ENCODE measurements at regions not wholly inside any gene's neighbourhood (a gene's known extent, or its start where the extent isn't known, plus 50 kb on each side); places are given as distances from the start of the nearest gene placed in this dataset.

GRCh38 chr15:37636736-37637135, 297.7 kb upstream of the TMCO5A start:
- H3K4me1 Mint-ChIP-seq, result no peaks in the 10 kb centered on the region
- ATAC-seq (no peak), DNase-seq (no peak)
- no peak overlapping the region for H3K4me3 Mint-ChIP-seq
- no peak overlapping the region for H3K27ac Mint-ChIP-seq
- no peaks in the 10 kb centered on the region for H3K27me3 Mint-ChIP-seq
- no peaks in the 10 kb centered on the region for H3K9me3 Mint-ChIP-seq

GRCh38 chr15:37638116-37638515, 296.3 kb upstream of the TMCO5A start:
- no peak for ATAC-seq
- H3K9me3 Mint-ChIP-seq, result peaks cover 0 to 4% of the 10 kb centered on the region in 2 donors
- no peak overlapping the region for H3K4me3 Mint-ChIP-seq
- no peaks in the 10 kb centered on the region for H3K4me1 Mint-ChIP-seq
- DNase-seq, result no peak
- no peaks in the 10 kb centered on the region for H3K27me3 Mint-ChIP-seq
- H3K27ac Mint-ChIP-seq, result no peak overlapping the region

- no peaks in the 10 kb centered on the region for H3K27me3 Mint-ChIP-seq
- H3K9me3 Mint-ChIP-seq, result peaks cover 0 to 4% of the 10 kb centered on the region in 2 donors
- no peak overlapping the region for H3K27ac Mint-ChIP-seq
- no peak overlapping the region for H3K4me3 Mint-ChIP-seq
- DNase-seq, result no peak
- H3K4me1 Mint-ChIP-seq, result no peaks in the 10 kb centered on the region
- ATAC-seq, result no peak
Measured at GRCh38 chr15:37638691-37639090, 295.7 kb upstream of the TMCO5A start.

GRCh38 chr15:37652646-37653417, 281.6 kb upstream of the TMCO5A start:
- DNase-seq (no peak), ATAC-seq (no peak)
- peaks cover 14 to 25% of the 10 kb centered on the region in 2 donors for H3K9me3 Mint-ChIP-seq
- no peak overlapping the region for H3K4me3 Mint-ChIP-seq
- no peaks in the 10 kb centered on the region for H3K4me1 Mint-ChIP-seq
- no peaks in the 10 kb centered on the region for H3K27me3 Mint-ChIP-seq
- no peak overlapping the region for H3K27ac Mint-ChIP-seq

- H3K4me1 Mint-ChIP-seq, result no peaks in the 10 kb centered on the region
- no peak overlapping the region for H3K27ac Mint-ChIP-seq
- no peaks in the 10 kb centered on the region for H3K27me3 Mint-ChIP-seq
Measured at GRCh38 chr15:37678124-37678523, 256.3 kb upstream of the TMCO5A start.

GRCh38 chr15:37679627-37680026, 254.8 kb upstream of the TMCO5A start:
- ATAC-seq (no peak), DNase-seq (no peak)
- H3K4me1 Mint-ChIP-seq, result no peaks in the 10 kb centered on the region

More at GRCh38 chr15:37678124-37678523, 256.3 kb upstream of the TMCO5A start:
- DNase-seq (no peak), ATAC-seq (no peak)
- H3K4me3 Mint-ChIP-seq, result no peak overlapping the region
- no peaks in the 10 kb centered on the region for H3K9me3 Mint-ChIP-seq

GRCh38 chr15:37682304-37682703, 252.1 kb upstream of the TMCO5A start:
- ATAC-seq (no peak), DNase-seq (no peak)
- H3K9me3 Mint-ChIP-seq, result peaks cover 0 to 4% of the 10 kb centered on the region in 2 donors
- H3K27ac Mint-ChIP-seq, result no peak overlapping the region
- no peak overlapping the region for H3K4me3 Mint-ChIP-seq
- no peaks in the 10 kb centered on the region for H3K4me1 Mint-ChIP-seq
- no peaks in the 10 kb centered on the region for H3K27me3 Mint-ChIP-seq

More at GRCh38 chr15:37679627-37680026, 254.8 kb upstream of the TMCO5A start:
- peaks cover 0 to 4% of the 10 kb centered on the region in 2 donors for H3K9me3 Mint-ChIP-seq
- no peak overlapping the region for H3K27ac Mint-ChIP-seq
- no peak overlapping the region for H3K4me3 Mint-ChIP-seq
- H3K27me3 Mint-ChIP-seq, result no peaks in the 10 kb centered on the region

- no peak overlapping the region for H3K27ac Mint-ChIP-seq
- H3K27me3 Mint-ChIP-seq, result no peaks in the 10 kb centered on the region
- no peaks in the 10 kb centered on the region for H3K4me1 Mint-ChIP-seq
- H3K4me3 Mint-ChIP-seq, result no peak overlapping the region
- no peak for ATAC-seq
- peaks cover 0 to 4% of the 10 kb centered on the region in 2 donors for H3K9me3 Mint-ChIP-seq
- DNase-seq, result no peak
Measured at GRCh38 chr15:37691911-37692310, 242.5 kb upstream of the TMCO5A start.

- ATAC-seq (no peak), DNase-seq (no peak)
- no peak overlapping the region for H3K4me3 Mint-ChIP-seq
- no peaks in the 10 kb centered on the region for H3K4me1 Mint-ChIP-seq
- H3K27ac Mint-ChIP-seq, result no peak overlapping the region
- no peaks in the 10 kb centered on the region for H3K27me3 Mint-ChIP-seq
- H3K9me3 Mint-ChIP-seq, result peaks cover 0 to 4% of the 10 kb centered on the region in 2 donors
Measured at GRCh38 chr15:37693926-37694325, 240.5 kb upstream of the TMCO5A start.

- Mint-ChIP-seq H3K27ac (no peak overlapping the region), H3K27me3 (no peaks in the 10 kb centered on the region), H3K9me3 (peaks cover 0 to 3% of the 10 kb centered on the region in 2 donors), H3K4me3 (no peak overlapping the region), H3K4me1 (no peaks in the 10 kb centered on the region)
- DNase-seq, result no peak
- ATAC-seq, result no peak
Measured at GRCh38 chr15:37695719-37696118, 238.7 kb upstream of the TMCO5A start.

- Mint-ChIP-seq H3K27ac (no peak overlapping the region), H3K4me1 (no peaks in the 10 kb centered on the region), H3K4me3 (no peak overlapping the region), H3K9me3 (no peaks in the 10 kb centered on the region), H3K27me3 (no peaks in the 10 kb centered on the region)
- ATAC-seq, result no peak
- no peak for DNase-seq
Measured at GRCh38 chr15:37698679-37699078, 235.8 kb upstream of the TMCO5A start.

- Mint-ChIP-seq H3K27me3 (no peaks in the 10 kb centered on the region), H3K4me3 (no peak overlapping the region), H3K4me1 (no peaks in the 10 kb centered on the region), H3K9me3 (no peaks in the 10 kb centered on the region), H3K27ac (no peak overlapping the region)
- DNase-seq (no peak), ATAC-seq (no peak)
Measured at GRCh38 chr15:37701230-37701629, 233.2 kb upstream of the TMCO5A start.

- Mint-ChIP-seq H3K27me3 (no peaks in the 10 kb centered on the region), H3K9me3 (peaks cover 0 to 9% of the 10 kb centered on the region in 2 donors), H3K4me3 (no peak overlapping the region)
Measured at GRCh38 chr15:37709669-37710068, 224.8 kb upstream of the TMCO5A start.

GRCh38 chr15:37715101-37715500, 219.3 kb upstream of the TMCO5A start:
- H3K27me3 Mint-ChIP-seq, result no peaks in the 10 kb centered on the region
- no peak for ATAC-seq
- no peak overlapping the region for H3K4me3 Mint-ChIP-seq
- peaks cover 0 to 9% of the 10 kb centered on the region in 2 donors for H3K9me3 Mint-ChIP-seq
- no peak overlapping the region for H3K27ac Mint-ChIP-seq
- no peak for DNase-seq
- no peaks in the 10 kb centered on the region for H3K4me1 Mint-ChIP-seq

More at GRCh38 chr15:37709669-37710068, 224.8 kb upstream of the TMCO5A start:
- no peak for DNase-seq
- no peak overlapping the region for H3K27ac Mint-ChIP-seq
- ATAC-seq, result no peak
- no peaks in the 10 kb centered on the region for H3K4me1 Mint-ChIP-seq

- H3K27me3 Mint-ChIP-seq, result no peaks in the 10 kb centered on the region
- H3K4me3 Mint-ChIP-seq, result no peak overlapping the region
- DNase-seq (no peak), ATAC-seq (no peak)
- no peaks in the 10 kb centered on the region for H3K9me3 Mint-ChIP-seq
- H3K4me1 Mint-ChIP-seq, result no peaks in the 10 kb centered on the region
- H3K27ac Mint-ChIP-seq, result no peak overlapping the region
Measured at GRCh38 chr15:37720267-37720666, 214.2 kb upstream of the TMCO5A start.

GRCh38 chr15:37731146-37731746, 203.2 kb upstream of the TMCO5A start:
- H3K4me3 Mint-ChIP-seq, result no peak overlapping the region
- H3K9me3 Mint-ChIP-seq, result no peaks in the 10 kb centered on the region
- no peaks in the 10 kb centered on the region for H3K4me1 Mint-ChIP-seq
- H3K27me3 Mint-ChIP-seq, result peaks cover 11% of the 10 kb centered on the region
- ATAC-seq, result no peak
- H3K27ac Mint-ChIP-seq, result no peak overlapping the region
- no peak for DNase-seq

All from stimulated activated naive CD8-positive, alpha-beta T cell treated with anti-CD3 and anti-CD28 coated beads, Interleukin-15, amount 100 ng/mL, for 72 hours (primary cell).